Mucosa of gallbladder (tissue), 1 donor: ENCODE measurements at regions not wholly inside any gene's neighbourhood (a gene's known extent, or its start where the extent isn't known, plus 50 kb on each side); places are given as distances from the start of the nearest gene placed in this dataset.

Source experiments
- DNase-seq: peaks from one replicate; pipeline ENCODE4 v3.0.0-alpha.2; 2020; ENCODE audit warnings: low spot score
- donor health status: DM: no; HTN: no; CAD: no.

- DNase-seq = no peak
Measured at GRCh38 chr3:117253636-117254035, 544.1 kb downstream of the TUSC7 start.

GRCh38 chr3:117254985-117255384, 545.4 kb downstream of the TUSC7 start:
- no peak for DNase-seq

GRCh38 chr3:117255736-117256135, 546.2 kb downstream of the TUSC7 start:
- DNase-seq = no peak

- DNase-seq = no peak
Measured at GRCh38 chr3:117261983-117262421, 552.4 kb downstream of the TUSC7 start.

- DNase-seq = no peak
Measured at GRCh38 chr3:117263270-117263669, 553.7 kb downstream of the TUSC7 start.

- no peak for DNase-seq
Measured at GRCh38 chr3:117263745-117264144, 554.2 kb downstream of the TUSC7 start.

- no peak for DNase-seq
Measured at GRCh38 chr3:117264204-117264994, 554.8 kb downstream of the TUSC7 start.

GRCh38 chr3:117266806-117267205, 557.2 kb downstream of the TUSC7 start:
- DNase-seq = no peak

GRCh38 chr3:117268318-117268717, 558.7 kb downstream of the TUSC7 start:
- DNase-seq = no peak

GRCh38 chr3:117272274-117272673, 562.7 kb downstream of the TUSC7 start:
- no peak for DNase-seq

GRCh38 chr3:117272876-117273523, 563.4 kb downstream of the TUSC7 start:
- DNase-seq = no peak

GRCh38 chr3:117277816-117278215, 568.2 kb downstream of the TUSC7 start:
- DNase-seq = no peak

- peak; percentile 63 for DNase-seq
Measured at GRCh38 chr3:117278424-117279190, 569.0 kb downstream of the TUSC7 start.

GRCh38 chr3:117281371-117281770, 571.8 kb downstream of the TUSC7 start:
- no peak for DNase-seq

- no peak for DNase-seq
Measured at GRCh38 chr3:117282566-117282965, 573.0 kb downstream of the TUSC7 start.

- no peak for DNase-seq
Measured at GRCh38 chr3:117285737-117286136, 576.2 kb downstream of the TUSC7 start.

GRCh38 chr3:117286488-117286887, 576.9 kb downstream of the TUSC7 start:
- DNase-seq = no peak

- DNase-seq = no peak
Measured at GRCh38 chr3:117287602-117288001, 578.0 kb downstream of the TUSC7 start.

GRCh38 chr3:117291476-117291875, 581.9 kb downstream of the TUSC7 start:
- no peak for DNase-seq

GRCh38 chr3:117297065-117297464, 587.5 kb downstream of the TUSC7 start:
- DNase-seq = no peak

- no peak for DNase-seq
Measured at GRCh38 chr3:117297541-117297940, 588.0 kb downstream of the TUSC7 start.

GRCh38 chr3:117298273-117298672, 588.7 kb downstream of the TUSC7 start:
- no peak for DNase-seq

- DNase-seq = peak; percentile 19
Measured at GRCh38 chr3:117302428-117302827, 592.8 kb downstream of the TUSC7 start.
